Neutrophil (primary cell): ENCODE measurements at regions not wholly inside any gene's neighbourhood (a gene's known extent, or its start where the extent isn't known, plus 50 kb on each side); places are given as distances from the start of the nearest gene placed in this dataset.

Source experiments
- H3K27ac ChIP-seq: fragments of 200-600 bp; sonication (generic); 2 replicates; pipeline ENCODE4 v1.5.1; 2016; ENCODE audit warnings: mild to moderate bottlenecking, moderate library complexity
- H3K27me3 ChIP-seq: fragments of 200-600 bp; sonication (generic); 2 replicates; pipeline ENCODE4 v1.6.0; 2016; ENCODE audit warnings: mild to moderate bottlenecking
- H3K36me3 ChIP-seq: fragments of 200-600 bp; sonication (generic); 2 replicates; pipeline ENCODE4 v1.5.1; 2017
- H3K4me1 ChIP-seq, 2 experiments: fragments of 200-600 bp in 1 of 2; sonication (generic) in 1 of 2; 1 replicate in 1 of 2; 2 replicates in 1 of 2; pipeline versions ENCODE4 v1.5.1 to v1.6.1; 2013 to 2016; ENCODE audit warnings: low read depth in 1 of 2, low read length in 1 of 2, mild to moderate bottlenecking in 1 of 2, moderate library complexity in 1 of 2; ENCODE audit not compliant: control insufficient read depth in 1 of 2, insufficient read depth in 1 of 2
- H3K4me3 ChIP-seq, 2 experiments: fragments of 200-600 bp in 1 of 2; sonication (generic) in 1 of 2; 1 replicate in 1 of 2; 2 replicates in 1 of 2; pipeline ENCODE4 v1.5.1; 2013 to 2016; ENCODE audit warnings: low read depth in 1 of 2, low read length in 1 of 2, mild to moderate bottlenecking in 1 of 2, moderate library complexity in 1 of 2
- H3K9me3 ChIP-seq: fragments of 200-600 bp; sonication (generic); 2 replicates; pipeline ENCODE4 v1.5.1; 2016
- CTCF ChIP-seq: fragments of 200-600 bp; sonication (generic); IDR thresholded peaks from 2 replicates; pipeline ENCODE4 v1.5.1; 2016; ENCODE audit warnings: antibody characterized with exemption

DNA sequence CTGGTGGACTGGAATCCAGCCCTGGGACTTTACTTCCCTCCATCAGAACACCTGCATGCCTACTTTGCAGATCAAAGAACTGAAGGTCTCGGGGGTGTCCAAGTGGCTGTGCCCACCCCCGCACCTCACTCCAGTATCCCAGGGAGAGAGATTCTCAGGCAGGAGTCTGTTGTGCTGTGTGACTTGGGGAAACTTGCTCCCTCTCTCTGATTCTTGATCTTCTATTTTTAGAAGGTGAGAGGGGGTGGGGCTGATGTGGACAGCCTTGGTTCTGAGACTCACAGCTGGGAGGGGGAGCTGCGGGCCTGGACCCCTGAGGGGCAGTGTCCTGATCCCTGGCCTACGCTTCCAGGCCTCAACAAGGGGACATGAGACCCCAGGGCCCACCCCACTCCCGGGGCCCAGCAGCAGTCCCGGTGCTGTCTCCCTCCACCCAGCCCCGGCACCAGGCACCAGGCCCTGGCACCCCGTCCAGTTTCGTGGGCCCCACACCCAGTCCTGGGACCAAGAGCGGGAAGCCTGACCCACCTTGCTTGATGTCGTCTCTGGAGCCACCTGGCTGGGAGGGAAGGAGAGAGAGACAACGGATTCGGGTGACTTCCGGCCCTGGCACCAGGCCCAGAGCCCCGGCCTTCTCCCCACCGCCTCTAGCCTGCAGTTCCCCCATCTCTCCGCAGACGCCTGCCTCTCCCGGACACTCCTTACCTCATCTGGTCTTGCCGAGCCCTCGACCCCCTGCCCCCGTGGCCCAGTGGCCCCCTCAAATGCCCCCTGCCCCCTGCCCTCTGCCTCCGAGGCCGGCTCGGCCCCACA lies 74.0 kb upstream of the SPTLC1 start:
- no peaks in the 10 kb centered on the region for H3K4me1 ChIP-seq
- H3K27ac ChIP-seq = no peak overlapping the region
- no peak overlapping the region for H3K4me3 ChIP-seq
- no peaks in the 10 kb centered on the region for H3K27me3 ChIP-seq
- no peak for TF ChIP-seq CTCF
- H3K9me3 ChIP-seq = no peaks in the 10 kb centered on the region
- no peaks in the 10 kb centered on the region for H3K36me3 ChIP-seq

DNA sequence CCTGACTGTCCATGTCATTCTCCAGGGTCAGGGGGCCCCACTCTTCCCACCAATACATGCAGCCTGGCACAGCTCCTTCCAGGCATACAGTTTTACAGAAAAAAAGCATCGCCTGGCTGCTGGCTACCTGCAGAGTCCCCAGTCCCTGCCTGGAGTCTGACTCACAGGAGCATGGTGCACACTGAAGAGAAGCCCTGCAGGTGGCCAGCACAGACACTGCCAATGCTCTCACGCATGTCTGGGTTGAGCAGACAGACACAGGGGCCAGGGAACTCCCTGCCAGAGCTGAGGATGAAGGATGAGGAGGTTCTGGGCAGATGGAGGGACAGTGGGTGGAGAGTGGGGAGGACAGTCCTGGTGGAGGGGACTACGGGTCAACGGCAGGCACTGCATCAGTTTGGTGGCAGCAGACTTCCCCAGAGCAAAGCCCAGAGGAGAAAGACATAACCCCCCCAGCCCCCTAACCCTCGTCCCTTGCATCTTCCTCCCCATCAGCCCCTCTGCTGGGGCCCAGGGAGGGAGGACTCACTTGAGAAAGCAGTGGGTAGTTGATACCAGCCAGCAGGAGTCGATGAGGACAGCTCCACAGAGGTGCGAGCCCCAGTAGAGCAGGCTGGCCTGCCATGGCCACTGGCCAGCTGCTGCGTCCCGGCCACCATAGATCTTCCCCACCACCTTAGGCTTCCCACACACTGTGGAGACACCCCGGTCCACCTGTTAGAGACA lies 72.9 kb upstream of the SPTLC1 start:
- H3K27ac ChIP-seq = no peak overlapping the region
- no peaks in the 10 kb centered on the region for H3K4me1 ChIP-seq
- no peak for TF ChIP-seq CTCF
- no peak overlapping the region for H3K4me3 ChIP-seq
- H3K36me3 ChIP-seq = no peaks in the 10 kb centered on the region
- H3K9me3 ChIP-seq = no peaks in the 10 kb centered on the region
- H3K27me3 ChIP-seq = no peaks in the 10 kb centered on the region

- Histone ChIP-seq H3K36me3 (no peaks in the 10 kb centered on the region), H3K4me1 (no peaks in the 10 kb centered on the region), H3K4me3 (no peak overlapping the region), H3K9me3 (no peaks in the 10 kb centered on the region), H3K27ac (no peak overlapping the region), H3K27me3 (no peaks in the 10 kb centered on the region)
- no peak for TF ChIP-seq CTCF
Measured at GRCh38 chr9:92187390-92187789, 72.2 kb upstream of the SPTLC1 start.

- no peaks in the 10 kb centered on the region for H3K4me1 ChIP-seq
- TF ChIP-seq CTCF = no peak
- H3K9me3 ChIP-seq = no peaks in the 10 kb centered on the region
- no peaks in the 10 kb centered on the region for H3K36me3 ChIP-seq
- H3K4me3 ChIP-seq = no peak overlapping the region
- no peak overlapping the region for H3K27ac ChIP-seq
- no peaks in the 10 kb centered on the region for H3K27me3 ChIP-seq
Measured at GRCh38 chr9:92186631-92187030, 71.4 kb upstream of the SPTLC1 start.

DNA sequence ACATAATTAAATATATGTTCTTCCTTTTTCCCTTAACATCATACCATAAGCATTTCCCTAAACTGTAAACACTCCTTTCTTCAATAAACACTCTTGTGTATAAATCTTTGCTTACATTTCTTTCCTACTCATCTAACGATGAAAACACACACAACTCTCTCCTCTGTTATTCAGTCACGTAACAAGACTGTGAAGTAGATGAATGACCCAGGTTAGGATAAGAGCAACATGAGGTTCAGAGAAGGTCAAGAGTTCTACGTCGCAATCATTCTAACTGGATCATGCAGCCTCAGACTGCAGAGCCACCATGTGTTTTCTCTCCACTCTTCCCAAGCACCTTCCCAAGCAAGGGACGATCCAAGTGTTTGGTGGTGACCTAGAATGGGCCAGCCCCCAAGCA lies 70.5 kb upstream of the SPTLC1 start:
- Histone ChIP-seq H3K36me3 (no peaks in the 10 kb centered on the region), H3K4me1 (no peaks in the 10 kb centered on the region), H3K4me3 (no peak overlapping the region), H3K27me3 (no peaks in the 10 kb centered on the region), H3K9me3 (no peaks in the 10 kb centered on the region), H3K27ac (no peak overlapping the region)
- no peak for TF ChIP-seq CTCF
